GM19035 (cell line): ENCODE measurements at regions not wholly inside any gene's neighbourhood (a gene's known extent, or its start where the extent isn't known, plus 50 kb on each side); places are given as distances from the start of the nearest gene placed in this dataset.

Experiments used
- ATAC-seq: cut with Tn5 transposase; IDR thresholded peaks from one replicate; pipeline ENCODE4 v1.9.1; 2021; ENCODE audit not compliant: unreplicated experiment

GRCh38 chr6:8277769-8278168 lies 157.6 kb downstream of the SLC35B3 start:
- no peak for ATAC-seq

GRCh38 chr6:8276148-8276547 lies 159.2 kb downstream of the SLC35B3 start:
- no peak for ATAC-seq

- no peak for ATAC-seq
These were observed 159.7 kb downstream of the SLC35B3 start for GRCh38 chr6:8275667-8276066.

GRCh38 chr6:8274226-8274625 lies 161.1 kb downstream of the SLC35B3 start:
- ATAC-seq: no peak

GRCh38 chr6:8269872-8270454 lies 165.4 kb downstream of the SLC35B3 start:
- no peak for ATAC-seq

GRCh38 chr6:8269094-8269493 lies 166.3 kb downstream of the SLC35B3 start:
- no peak for ATAC-seq

GRCh38 chr6:8268606-8269005 lies 166.3 kb upstream of the EEF1E1 start:
- no peak for ATAC-seq

- ATAC-seq: no peak
These were observed 165.8 kb upstream of the EEF1E1 start for GRCh38 chr6:8268156-8268555.

- ATAC-seq: no peak
These were observed 158.3 kb upstream of the EEF1E1 start for GRCh38 chr6:8260610-8261009.

GRCh38 chr6:8246403-8246802 lies 144.1 kb upstream of the EEF1E1 start:
- no peak for ATAC-seq

GRCh38 chr6:8245726-8246125 lies 143.4 kb upstream of the EEF1E1 start:
- ATAC-seq: no peak

- ATAC-seq: no peak
These were observed 141.1 kb upstream of the EEF1E1 start for GRCh38 chr6:8243475-8243874.

- ATAC-seq: no peak
These were observed 140.5 kb upstream of the EEF1E1 start for GRCh38 chr6:8242885-8243284.

GRCh38 chr6:8240301-8240700 lies 138.0 kb upstream of the EEF1E1 start:
- ATAC-seq: no peak

- ATAC-seq: no peak
These were observed 136.7 kb upstream of the EEF1E1 start for GRCh38 chr6:8238773-8239683.

- ATAC-seq: no peak
These were observed 135.3 kb upstream of the EEF1E1 start for GRCh38 chr6:8237668-8238067.

- ATAC-seq: no peak
These were observed 134.6 kb upstream of the EEF1E1 start for GRCh38 chr6:8236956-8237355.

GRCh38 chr6:8234321-8234720 lies 132.0 kb upstream of the EEF1E1 start:
- ATAC-seq: no peak

GRCh38 chr6:8231956-8232355 lies 129.6 kb upstream of the EEF1E1 start:
- ATAC-seq: no peak

- ATAC-seq: no peak
These were observed 127.8 kb upstream of the EEF1E1 start for GRCh38 chr6:8229915-8230756.

GRCh38 chr6:8225113-8225512 lies 122.8 kb upstream of the EEF1E1 start:
- no peak for ATAC-seq

GRCh38 chr6:8223678-8224077 lies 121.3 kb upstream of the EEF1E1 start:
- no peak for ATAC-seq
